Activated CD4-positive, CD25-positive, alpha-beta regulatory T cell (primary cell): ENCODE measurements at regions not wholly inside any gene's neighbourhood (a gene's known extent, or its start where the extent isn't known, plus 50 kb on each side); places are given as distances from the start of the nearest gene placed in this dataset.

Experiments used
- DNase-seq, 4 experiments: peaks; one replicate each; lab custom pipeline; 2025; lab: John Stamatoyannopoulos, UW

DNA sequence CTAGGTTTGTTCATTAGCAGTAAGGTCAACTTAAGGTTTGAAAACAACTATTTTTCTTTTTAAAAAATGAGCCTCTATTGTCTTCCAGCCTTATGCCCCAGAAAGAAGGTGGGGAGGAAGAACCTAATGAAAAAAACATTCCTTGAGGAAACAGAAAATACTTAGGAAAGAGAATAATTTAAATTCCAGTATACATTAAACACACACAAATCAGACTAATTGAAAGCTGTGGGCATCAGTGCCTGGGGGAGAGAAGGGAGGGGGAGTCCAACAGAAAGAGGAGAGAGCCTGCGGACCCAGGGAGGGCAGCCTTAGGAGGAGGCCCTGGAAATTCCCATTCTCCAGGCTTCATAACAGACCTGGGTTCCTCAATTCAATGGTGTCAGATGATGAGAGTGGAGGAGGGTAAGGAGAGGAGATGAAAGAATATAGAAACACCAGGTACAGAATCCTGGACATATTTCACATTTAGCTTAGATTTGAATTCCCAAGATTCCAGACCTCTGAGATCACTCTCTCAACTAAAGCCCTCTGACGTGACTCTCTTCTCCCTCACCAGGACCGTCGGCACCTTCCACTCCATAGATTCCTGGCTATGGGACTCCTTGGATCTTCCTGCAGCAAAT, 320.5 kb upstream of the UMPS start:
- no peak for DNase-seq

DNA sequence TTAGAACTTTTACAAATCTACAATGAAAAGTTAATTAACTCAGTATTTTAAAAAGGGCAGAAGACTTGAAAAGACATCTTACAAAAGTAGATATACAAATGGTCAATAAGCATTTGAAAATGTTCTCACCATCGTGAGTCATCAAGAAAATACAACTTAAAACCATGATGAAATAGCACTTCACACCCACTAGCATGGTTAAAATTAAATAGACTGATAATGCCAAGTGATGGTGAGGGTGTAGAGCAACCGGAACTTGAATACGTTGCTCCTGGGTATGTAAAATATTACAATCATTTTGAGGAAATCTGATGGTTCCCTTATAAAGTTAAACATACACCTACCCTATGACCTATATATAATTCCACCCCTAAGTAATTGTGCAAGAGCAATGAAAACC, 319.8 kb upstream of the UMPS start:
- DNase-seq: no peak

DNA sequence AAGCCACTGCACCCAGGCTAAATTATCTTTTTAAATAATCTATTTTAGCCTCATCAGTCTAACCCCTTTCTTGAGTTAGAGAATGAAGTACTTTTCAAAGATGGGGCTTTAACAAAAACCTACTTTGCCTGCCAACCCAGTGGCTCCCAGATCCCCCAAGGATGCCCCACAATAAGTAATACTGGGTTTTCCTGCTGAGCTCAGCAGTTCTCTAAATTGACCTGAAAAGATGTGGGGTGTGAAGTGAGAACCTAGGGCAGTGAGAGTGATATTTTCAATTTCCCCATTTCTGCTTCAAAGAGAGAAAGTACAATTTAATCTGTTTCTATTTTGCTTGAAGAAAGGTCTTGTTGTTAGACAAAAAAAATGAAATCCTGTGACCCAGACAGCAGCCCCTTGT, 318.5 kb upstream of the UMPS start:
- no peak for DNase-seq

DNA sequence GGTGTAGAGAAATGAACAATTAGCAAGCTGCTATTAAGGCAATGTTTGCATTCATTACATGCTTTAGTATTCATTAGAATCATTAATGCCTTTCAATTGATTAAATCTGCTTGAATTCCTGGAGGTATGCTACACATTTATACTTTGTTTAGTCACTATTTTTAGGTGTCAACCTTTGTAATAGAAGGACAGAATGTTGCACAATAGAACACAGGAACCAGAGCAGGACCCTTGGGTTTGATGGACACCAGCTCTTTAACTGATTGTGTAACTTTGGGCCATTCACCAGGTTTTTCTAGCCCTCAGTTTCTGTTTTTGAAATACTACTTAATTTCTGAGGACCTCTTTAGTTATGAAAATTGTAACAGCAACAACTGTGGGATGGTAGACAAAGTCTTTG, 317.6 kb upstream of the UMPS start:
- DNase-seq: no peak

DNA sequence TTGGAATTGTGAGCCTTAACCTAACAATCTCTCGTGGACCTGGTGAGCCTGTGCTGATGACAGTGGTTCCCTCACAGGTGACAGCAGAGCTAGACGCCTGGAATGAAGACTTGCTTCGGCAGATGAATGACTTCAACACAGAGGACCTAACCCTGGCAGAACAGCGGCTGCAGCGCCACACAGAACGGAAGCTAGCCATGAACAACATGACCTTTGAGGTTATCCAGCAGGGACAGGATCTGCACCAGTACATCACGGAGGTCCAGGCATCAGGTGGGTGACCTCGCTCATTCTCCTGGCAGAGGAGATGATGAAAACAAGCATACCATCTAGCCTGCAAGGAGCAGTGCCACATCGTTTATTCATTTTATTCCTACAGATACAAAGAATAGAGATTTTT, 316.9 kb upstream of the UMPS start:
- DNase-seq: no peak

DNA sequence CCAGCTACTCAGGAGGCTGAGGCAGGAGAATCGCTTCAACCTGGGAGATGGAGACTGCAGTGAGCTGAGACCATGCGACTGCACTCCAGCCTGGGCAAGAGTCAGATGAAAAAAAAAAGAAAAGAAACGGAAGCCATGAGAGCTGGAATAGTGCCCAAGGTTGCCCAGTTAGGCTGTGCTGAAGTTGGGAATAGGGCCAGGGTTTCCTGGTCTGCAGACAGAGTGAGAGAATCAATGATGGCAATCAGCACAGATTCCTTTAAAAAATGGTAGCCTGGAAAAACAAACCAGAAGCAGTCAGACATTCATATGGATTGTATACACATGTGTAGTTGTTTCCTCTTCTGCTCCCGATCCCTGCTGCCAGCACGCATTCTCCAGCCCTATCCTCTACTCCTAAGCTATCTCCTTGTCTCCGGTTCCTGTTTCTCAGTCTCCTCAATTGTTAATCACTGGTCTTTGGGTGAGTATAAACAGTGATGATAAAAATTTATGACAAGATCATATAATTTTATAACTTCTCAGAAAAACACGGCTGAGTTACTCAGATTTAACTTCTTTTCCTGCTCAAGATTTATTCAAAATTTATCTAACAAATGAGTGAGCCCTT, 316.2 kb upstream of the UMPS start:
- no peak for DNase-seq

DNA sequence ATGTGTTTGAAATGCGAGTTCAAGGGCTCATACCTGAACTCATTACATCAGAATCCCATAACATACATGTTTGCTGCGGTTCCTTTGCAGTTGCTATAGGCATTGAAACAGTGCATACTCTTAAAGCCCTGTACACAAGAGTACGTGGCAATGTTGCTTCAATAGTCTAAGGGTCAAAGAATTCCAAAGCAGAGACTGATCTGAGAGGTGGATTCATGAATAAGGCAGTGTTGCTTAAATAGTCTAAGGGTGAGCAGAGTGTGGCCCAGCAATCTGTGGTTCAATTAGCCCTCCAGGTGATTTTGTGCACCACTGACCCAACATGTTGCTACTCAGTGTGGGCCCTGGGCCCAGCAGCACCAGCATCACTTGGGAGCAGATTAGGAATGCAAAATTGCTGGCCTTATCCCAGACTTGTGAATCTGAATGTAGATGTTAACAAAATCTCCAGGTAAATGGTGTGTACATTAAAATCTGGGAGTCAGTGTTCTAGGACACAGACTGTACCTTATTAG, 314.7 kb upstream of the UMPS start:
- no peak for DNase-seq

DNA sequence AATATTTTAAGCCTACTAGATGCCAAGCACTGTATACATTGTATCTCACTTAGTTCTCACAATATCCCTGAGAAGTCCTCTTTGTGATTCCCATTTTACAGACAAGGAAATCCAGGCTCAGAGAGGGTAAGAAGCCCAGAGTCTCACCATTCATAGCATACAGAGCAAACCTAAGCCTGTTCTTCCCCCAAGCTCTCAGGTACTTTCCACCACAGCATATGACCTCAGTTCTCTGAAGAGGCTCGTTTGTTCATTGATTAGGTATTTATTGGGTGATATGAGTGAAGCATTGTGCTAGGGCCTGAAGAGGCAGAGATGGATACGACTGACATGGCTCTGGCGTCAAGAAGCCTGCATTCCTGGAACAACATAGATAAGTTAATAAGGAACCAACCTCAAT, 310.9 kb upstream of the UMPS start:
- no peak for DNase-seq

DNA sequence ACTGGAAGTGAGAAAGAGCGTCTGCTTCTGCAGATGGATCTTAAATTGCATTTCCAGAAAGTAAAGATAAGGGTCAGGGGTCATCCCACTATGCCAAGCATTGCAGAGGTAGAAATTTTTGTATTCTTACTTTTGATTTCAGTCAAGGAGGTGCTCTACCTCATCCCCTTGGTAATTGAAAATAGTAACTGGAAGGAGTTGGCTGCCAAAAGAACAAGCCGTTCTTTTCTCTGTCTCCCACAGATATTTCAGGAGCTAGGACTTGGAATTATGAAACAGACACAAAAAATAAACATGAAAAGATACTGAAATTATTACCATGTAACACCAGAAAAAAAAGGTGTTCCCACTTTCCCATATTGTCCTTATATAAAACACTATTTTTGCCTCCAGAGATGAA, 309.9 kb upstream of the UMPS start:
- no peak for DNase-seq

DNA sequence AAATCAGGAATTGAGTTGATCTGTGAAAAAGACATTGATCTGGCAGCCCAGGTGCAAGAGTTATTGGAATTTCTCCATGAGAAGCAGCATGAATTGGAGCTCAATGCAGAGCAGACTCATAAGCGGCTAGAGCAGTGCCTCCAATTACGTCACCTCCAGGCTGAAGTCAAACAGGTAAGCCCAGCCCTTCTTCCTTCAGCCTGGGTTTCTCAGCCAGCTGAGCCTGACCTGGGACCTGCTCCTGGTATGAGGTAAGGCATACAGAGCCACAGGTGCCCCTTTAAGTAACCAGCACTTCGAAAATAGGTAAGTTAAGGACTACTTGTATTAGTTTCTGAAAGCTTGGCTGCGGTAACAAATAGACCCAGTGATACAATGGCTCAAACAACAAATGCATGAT, 307.4 kb upstream of the UMPS start:
- no peak for DNase-seq

DNA sequence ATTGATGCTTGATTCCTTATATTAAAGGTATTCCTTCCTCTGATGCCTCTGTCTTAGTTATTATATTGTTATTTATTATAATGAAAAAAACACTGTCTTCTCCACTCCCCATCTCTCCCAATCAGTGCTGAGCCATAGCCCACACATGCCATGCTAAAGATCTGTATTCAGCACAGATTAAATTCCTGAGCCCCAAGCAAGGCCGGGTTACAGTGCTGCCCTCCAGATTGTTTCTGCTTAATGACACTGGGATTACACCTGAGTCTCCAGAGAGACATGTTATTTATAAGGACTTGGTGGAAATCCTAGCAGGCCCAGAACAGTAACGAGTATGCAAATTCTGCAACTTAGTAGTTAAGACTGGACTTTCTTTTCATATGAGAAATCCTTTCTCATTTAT, 305.9 kb upstream of the UMPS start:
- no peak for DNase-seq

DNA sequence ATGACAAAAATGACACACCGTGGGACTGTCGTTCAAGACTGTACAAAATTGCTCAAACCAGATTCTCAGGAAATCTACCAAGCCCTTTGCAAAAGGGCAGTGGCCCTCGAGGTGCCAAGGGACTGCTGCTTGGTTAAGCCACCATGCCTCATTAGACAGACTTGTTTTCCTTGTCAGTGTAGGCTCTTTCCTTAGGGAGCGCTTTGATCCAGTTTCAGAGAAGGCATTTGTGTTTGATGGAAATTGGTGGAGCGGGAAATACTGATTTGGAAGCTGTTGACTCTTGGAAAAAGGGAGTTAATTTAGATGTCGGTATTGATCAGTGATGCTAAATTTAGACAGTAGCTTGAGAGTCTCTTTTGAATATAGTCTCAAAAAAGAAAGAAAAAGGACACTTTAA, 304.3 kb upstream of the UMPS start:
- DNase-seq: no peak

DNA sequence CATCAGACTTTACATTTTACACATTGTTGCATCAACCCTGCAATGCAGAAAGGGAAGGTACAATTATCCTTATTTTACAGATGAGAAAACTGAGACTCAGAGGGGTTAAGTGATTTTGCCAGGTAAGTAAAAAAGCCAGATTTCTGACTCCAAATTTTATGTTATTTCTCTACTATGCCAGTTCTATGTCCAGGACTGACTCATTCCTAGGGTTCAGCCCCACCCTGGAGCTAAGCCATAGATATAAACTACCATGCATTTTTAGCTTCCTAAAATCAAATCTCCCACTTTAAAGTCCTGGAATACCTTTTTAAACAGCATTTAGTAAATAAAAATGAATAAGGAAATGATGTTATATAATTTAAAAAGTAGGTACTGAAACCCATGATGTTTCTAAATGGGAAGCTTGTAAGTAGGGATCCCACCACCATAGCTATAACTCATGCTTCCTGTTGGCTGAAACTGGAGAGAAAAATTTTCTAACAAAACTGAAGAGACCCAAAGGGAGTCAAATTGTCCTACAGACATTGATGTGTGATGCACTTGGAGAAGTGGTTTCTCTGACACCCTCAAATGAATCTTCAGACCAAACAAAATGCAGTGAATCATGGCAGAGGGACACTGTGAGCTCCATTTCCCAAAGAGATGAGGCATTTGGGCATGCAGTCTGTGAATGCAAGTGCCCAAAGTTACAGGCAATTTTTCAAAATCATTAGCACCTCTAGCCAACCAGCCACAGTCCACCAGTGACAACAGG, 301.7 kb upstream of the UMPS start:
- DNase-seq: no peak

DNA sequence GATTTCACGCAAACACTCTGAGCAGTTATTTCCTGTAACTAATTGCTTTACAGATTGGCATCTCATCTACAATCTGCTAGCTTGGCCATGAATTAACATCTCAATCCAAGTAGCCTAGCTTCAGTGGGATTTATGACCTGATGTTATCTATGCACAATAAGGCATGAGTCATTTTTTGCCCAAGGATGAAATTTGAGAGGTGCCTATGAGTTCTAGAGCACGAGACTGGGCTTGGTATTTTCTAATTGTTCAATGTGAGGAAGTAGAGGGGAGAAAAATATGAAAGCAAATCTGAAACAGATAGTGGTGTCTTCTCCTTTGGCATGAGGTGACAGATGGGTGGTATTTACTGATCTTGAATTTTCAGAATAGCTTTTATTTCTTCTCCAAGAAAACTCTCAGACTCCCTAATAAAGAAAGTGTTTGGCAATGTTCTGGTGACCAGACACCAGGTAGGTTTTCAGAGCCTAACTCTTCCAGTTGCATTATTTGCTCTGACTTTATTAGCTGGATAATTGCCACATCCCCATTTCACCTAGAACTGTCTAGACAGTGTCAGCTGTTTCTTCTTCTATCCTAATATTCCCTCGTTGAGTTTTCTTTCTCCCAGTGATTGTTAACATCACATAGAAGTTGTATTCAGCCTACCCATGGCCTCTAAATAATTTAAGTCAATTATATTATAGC, 301.0 kb upstream of the UMPS start:
- no peak for DNase-seq

DNA sequence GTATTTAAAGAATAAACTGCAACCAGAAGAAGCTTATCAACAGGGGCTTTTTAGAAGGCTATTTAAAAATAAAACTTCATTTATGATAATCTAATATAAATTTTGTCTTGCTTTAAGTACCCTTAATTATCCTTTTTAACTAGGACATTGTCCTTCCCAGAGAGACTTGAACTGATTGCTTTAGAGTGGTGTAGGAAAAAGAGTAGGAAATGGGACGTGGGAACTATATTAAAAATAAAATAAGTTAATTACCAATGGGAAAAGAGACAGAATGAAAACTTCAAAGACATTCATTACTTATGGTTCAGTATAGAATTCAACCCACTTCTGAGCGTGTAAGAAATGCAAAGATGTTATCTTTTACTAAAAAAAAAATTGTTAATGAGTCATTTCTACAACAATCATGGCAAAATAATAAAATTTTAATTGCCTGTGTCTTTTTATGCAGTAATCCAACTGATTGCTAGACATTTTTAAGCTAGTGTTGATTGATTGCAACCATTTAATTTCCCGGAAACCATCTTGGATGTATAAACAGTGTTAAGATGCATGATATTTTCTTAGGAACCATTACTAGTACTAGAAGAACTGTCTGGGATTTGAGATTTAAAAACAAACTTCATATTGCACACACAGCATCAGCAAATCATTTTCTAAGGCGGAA, 298.8 kb upstream of the UMPS start:
- no peak for DNase-seq

DNA sequence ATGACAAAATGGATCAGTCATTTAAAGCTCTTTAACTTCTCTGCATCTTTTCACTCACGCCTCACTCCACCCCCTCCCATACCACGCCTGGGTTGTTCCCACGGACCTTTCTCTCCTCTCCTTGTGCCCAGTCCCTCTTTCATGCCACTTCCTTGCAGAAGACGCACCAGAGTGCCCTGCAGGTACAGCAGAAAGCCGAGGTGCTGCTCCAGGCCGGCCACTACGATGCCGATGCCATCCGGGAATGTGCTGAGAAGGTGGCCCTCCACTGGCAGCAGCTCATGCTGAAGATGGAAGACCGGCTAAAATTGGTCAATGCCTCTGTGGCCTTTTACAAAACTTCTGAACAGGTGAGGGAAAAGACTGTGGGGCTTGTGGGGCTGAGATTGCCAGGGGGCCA, 296.1 kb upstream of the UMPS start:
- DNase-seq: no peak

DNA sequence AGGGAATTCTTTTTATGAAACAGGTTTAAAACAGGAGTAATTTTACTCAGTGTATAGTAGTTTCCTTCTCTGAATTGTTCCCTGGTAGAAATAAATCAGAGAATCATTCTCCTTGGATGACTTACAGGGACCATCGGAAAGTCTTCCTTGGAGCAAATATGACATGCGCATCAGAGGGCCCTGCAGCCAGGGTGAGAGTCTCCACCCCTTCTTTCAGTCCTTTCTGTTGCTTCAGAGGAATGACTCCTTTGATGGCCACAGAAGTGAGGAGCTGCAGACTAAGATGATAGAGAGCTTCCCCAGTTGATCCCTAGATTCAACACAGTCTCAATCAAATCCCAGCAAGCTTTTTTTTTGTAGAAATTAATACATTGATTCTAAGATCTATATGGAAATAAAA, 294.8 kb upstream of the UMPS start:
- no peak for DNase-seq

DNA sequence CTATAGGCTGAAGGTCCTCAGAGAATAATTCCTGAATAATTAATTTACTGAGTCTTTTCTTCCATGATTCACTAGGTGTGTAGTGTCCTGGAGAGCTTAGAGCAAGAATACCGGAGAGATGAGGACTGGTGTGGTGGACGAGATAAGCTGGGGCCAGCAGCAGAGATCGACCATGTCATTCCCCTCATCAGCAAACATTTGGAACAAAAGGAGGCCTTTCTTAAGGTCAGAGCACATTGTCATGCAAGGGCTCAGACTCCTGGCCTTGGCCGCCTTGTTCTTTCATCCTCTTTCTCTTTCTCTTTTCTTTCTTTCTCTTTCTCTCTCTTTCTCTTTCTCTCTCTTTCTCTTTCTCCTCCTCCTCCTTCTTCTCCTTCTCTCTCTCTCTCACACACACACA, 291.4 kb upstream of the UMPS start:
- DNase-seq: no peak

DNA sequence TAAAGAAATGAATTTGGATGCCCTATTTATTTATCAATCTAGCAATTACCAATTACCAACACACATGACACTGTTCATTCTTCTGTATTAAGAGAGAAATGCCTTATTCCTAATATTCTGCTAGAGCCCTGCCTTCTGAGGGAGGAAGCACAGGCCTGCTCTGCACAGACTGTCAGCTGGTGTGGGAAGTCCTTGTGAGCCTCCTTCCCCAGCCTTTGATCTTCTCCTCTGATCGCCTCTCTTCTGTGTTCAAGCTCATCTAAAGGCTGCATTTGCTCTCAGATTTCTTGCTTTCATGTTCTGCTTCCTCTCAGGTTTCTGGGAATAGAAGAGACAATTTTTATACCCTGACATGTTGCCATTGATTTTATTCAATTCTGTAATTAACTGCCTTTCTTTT, 290.6 kb upstream of the UMPS start:
- no peak for DNase-seq

DNA sequence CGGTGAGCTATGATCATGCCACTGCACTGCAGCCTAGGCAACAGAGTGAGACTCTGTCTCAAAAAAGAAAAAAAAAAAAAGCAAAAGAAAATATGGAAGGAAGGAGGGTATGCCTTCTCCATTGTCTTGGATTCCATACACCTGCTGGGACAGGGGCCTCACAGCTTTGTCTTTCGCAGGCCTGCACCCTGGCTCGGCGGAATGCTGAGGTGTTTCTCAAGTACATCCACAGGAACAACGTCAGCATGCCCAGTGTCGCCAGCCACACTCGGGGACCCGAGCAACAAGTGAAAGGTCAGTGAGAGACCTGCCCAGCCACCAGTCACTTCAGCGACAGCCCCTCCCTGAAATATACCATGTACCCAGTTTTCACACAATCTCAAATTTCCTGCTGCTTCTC, 288.5 kb upstream of the UMPS start:
- no peak for DNase-seq

DNA sequence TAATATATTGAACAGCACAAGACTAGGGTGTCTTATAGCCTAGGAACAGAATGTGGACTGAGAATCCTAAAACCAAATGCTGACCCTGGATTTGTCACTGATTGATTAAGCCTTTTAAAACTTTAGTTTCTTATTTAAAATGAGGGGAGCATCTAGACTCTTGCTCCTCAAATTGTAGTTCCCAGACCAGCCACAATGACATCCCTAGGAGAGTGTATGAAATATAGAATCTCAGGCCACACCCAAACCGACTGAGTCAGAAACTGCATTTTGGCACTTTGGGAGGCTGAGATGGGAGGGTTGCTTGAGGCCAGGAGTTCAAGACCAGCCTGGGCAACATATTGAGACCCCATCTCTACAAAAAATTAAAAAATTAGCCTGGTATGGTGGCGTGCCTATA, 287.8 kb upstream of the UMPS start:
- DNase-seq: no peak

DNA sequence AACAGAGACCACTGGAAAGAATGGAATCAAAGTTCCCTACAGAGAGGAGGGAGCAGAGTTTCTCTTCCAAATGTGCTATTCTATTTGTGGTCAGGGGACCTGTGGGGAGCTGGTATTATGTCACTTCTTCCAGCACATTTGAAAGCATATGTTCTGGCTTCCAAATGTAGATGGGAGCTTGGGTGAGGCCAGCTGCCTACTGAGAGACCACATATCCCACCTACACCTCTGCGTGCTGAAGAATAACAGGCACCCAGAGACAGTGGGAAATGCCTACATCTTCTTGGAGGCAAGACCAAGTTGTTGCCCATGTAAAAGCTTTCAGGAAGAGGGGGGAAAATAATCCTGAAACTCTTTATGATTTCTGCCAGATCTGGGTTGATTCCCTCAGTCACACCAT, 286.8 kb upstream of the UMPS start:
- no peak for DNase-seq
